ENCODE measurements at regions not wholly inside any gene's neighbourhood (a gene's known extent, or its start where the extent isn't known, plus 50 kb on each side); places are given as distances from the start of the nearest gene placed in this dataset.

DNA sequence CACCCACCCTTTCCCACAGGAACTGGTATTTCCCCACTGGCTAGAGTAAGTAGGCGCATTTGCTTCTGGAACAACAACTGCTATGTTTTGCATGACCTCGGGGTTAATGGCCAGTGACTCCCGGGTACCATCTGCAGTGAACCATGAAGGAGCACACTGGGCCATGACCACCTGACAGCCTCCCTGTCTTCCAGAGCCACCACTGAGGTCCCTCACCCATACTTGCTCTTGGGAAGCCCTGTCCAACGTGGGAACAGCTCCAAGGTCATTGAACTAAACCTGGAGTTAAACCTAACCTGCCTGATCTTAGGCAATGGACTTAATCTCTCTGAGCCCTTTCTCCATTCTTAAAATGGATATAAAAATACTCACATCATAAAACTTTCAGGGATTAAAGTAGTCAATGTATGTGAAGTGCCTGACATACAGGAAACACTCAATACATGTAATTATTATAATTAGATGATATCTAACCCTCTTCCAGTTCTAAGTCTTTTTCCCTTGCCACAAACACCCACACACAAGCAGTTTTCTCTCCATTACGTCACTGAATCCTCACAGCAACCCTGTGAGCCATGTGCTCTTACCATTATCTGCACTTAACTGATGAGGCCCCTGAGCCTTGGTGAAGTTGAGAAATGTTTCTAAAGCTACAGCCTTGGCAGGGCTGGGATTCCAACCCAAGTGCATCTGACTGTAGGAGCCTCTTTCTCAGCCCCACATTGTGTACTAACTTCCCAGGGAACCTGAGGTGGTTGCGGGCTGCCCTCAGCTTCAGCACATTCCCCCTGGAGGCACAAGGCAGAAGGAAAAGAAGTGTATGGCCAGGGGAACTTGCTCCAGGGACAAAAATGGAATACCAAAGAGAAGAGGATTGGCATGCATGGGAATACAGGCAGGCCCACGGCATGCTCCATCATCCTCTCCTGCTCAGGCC lies 74.5 kb upstream of the NCAM1 start:
- intact Hi-C loops (cut with DNase I) = no loop called here
- Histone ChIP-seq H3K4me1 (peaks cover 20% of the 10 kb centered on the region), H3K27me3 (no peaks in the 10 kb centered on the region), H3K4me3 (no peak overlapping the region), H3K27ac (no peak overlapping the region), H3K36me3 (no peaks in the 10 kb centered on the region), H3K9me3 (no peaks in the 10 kb centered on the region)
- TF ChIP-seq, protein P1, sequence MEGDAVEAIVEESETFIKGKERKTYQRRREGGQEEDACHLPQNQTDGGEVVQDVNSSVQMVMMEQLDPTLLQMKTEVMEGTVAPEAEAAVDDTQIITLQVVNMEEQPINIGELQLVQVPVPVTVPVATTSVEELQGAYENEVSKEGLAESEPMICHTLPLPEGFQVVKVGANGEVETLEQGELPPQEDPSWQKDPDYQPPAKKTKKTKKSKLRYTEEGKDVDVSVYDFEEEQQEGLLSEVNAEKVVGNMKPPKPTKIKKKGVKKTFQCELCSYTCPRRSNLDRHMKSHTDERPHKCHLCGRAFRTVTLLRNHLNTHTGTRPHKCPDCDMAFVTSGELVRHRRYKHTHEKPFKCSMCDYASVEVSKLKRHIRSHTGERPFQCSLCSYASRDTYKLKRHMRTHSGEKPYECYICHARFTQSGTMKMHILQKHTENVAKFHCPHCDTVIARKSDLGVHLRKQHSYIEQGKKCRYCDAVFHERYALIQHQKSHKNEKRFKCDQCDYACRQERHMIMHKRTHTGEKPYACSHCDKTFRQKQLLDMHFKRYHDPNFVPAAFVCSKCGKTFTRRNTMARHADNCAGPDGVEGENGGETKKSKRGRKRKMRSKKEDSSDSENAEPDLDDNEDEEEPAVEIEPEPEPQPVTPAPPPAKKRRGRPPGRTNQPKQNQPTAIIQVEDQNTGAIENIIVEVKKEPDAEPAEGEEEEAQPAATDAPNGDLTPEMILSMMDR (IDR thresholded peaks at IDR 0.05) = no peak
- TF ChIP-seq POLR2A (IDR thresholded peaks at IDR 0.05) (no peak), POLR2AphosphoS5 (IDR thresholded peaks at IDR 0.05; ENCODE audit: insufficient read depth in 1 of 2, low read depth in 1 of 2) (no peak)
- no peak for DNase-seq (ENCODE audit: extremely low spot score in 2 of 2)

GRCh38 chr11:112889446-112889845 lies 71.8 kb upstream of the NCAM1 start:
- Histone ChIP-seq H3K27ac (no peak overlapping the region), H3K27me3 (no peaks in the 10 kb centered on the region), H3K36me3 (no peaks in the 10 kb centered on the region), H3K4me1 (peaks cover 7% of the 10 kb centered on the region), H3K4me3 (no peak overlapping the region), H3K9me3 (no peaks in the 10 kb centered on the region)
- intact Hi-C loops (cut with DNase I) = no loop called here
- TF ChIP-seq, protein P1 (IDR thresholded peaks at IDR 0.05) = no peak
- TF ChIP-seq POLR2AphosphoS5 (IDR thresholded peaks at IDR 0.05; ENCODE audit: insufficient read depth in 1 of 2, low read depth in 1 of 2) (no peak), POLR2A (IDR thresholded peaks at IDR 0.05) (no peak)
- no peak for DNase-seq (ENCODE audit: extremely low spot score in 2 of 2)

DNA sequence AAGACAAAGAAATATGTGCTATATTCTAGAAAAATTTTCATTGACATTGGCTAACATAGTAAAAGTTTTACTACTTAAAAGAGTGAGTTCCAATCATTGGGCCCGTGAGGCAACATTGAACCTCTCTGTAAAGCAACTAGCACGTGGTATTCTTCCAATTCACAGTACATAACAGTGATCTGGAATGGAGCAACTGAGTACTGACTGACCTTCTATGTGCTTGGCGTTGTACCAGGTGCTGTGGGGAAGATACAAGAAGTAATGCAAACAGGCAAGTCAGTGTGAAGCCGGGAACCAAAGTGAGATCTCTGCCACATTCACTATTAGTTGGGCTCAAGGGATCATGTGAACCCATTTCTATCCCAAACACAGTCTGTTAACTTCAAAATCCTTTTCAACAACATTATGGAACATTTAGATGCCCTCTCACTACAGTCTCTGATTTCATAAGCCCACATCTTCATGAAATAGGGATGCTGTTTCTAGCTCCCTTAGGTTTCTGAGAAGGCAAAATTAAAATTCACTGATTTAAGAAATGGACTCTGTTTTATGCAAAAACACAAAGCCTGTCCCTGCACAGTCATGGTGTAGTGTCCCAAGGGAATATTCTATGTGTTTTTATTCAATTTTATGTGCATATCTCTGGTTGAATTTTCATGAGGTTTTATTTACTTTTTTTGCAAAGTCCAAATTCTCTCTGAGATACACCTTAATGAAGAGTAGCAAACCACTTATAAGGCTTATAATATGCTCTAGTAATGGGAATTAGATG lies 61.8 kb upstream of the NCAM1 start:
- Histone ChIP-seq H3K4me1 (peaks cover 6% of the 10 kb centered on the region), H3K27me3 (no peaks in the 10 kb centered on the region), H3K36me3 (no peaks in the 10 kb centered on the region), H3K27ac (no peak overlapping the region), H3K9me3 (no peaks in the 10 kb centered on the region), H3K4me3 (no peak overlapping the region)
- DNase-seq (ENCODE audit: extremely low spot score in 2 of 2) = no peak
- intact Hi-C loops (cut with DNase I) = no loop called here
- TF ChIP-seq POLR2AphosphoS5 (IDR thresholded peaks at IDR 0.05; ENCODE audit: insufficient read depth in 1 of 2, low read depth in 1 of 2) = no peak
- no peak for TF ChIP-seq POLR2A (IDR thresholded peaks at IDR 0.05)
- TF ChIP-seq, protein P1 (IDR thresholded peaks at IDR 0.05) = no peak

DNA sequence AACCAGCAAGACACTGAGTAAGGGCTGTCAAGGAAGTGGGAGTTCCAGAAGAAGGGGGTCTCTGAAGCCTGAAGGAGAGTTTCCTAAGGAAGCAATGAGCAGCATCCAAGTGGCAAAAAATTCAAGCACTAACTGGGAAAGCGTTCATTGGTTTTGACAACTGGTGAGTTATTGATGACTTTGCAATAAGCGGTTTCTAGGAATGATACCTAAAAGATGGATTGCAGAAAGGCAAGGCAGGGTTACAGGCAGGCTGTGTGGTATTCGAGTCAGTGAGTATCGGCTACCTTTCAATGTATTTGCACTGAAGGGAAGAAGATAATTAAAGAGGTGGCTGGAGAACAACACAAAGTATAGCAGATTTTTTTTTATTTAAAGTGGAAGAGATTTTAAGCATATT lies 59.3 kb upstream of the NCAM1 start:
- no peak overlapping the region for H3K4me3 ChIP-seq
- intact Hi-C loops (cut with DNase I) = no loop called here
- peak overlapping the region; percentile 21 for H3K27ac ChIP-seq
- no peaks in the 10 kb centered on the region for H3K27me3 ChIP-seq
- TF ChIP-seq, protein P1 (IDR thresholded peaks at IDR 0.05) = no peak
- no peak for TF ChIP-seq POLR2AphosphoS5 (IDR thresholded peaks at IDR 0.05; ENCODE audit: insufficient read depth in 1 of 2, low read depth in 1 of 2)
- TF ChIP-seq POLR2A (IDR thresholded peaks at IDR 0.05) = no peak
- peaks cover 6% of the 10 kb centered on the region for H3K4me1 ChIP-seq
- no peaks in the 10 kb centered on the region for H3K36me3 ChIP-seq
- no peaks in the 10 kb centered on the region for H3K9me3 ChIP-seq
- DNase-seq (ENCODE audit: extremely low spot score in 2 of 2) = no peak

Data from vagina (tissue), 2 donors.